ENCODE measurements at regions not wholly inside any gene's neighbourhood (a gene's known extent, or its start where the extent isn't known, plus 50 kb on each side); places are given as distances from the start of the nearest gene placed in this dataset.

GRCh38 chr4:175412746-175413145, 399.3 kb downstream of the GPM6A start:
- TF ChIP-seq, protein P1, sequence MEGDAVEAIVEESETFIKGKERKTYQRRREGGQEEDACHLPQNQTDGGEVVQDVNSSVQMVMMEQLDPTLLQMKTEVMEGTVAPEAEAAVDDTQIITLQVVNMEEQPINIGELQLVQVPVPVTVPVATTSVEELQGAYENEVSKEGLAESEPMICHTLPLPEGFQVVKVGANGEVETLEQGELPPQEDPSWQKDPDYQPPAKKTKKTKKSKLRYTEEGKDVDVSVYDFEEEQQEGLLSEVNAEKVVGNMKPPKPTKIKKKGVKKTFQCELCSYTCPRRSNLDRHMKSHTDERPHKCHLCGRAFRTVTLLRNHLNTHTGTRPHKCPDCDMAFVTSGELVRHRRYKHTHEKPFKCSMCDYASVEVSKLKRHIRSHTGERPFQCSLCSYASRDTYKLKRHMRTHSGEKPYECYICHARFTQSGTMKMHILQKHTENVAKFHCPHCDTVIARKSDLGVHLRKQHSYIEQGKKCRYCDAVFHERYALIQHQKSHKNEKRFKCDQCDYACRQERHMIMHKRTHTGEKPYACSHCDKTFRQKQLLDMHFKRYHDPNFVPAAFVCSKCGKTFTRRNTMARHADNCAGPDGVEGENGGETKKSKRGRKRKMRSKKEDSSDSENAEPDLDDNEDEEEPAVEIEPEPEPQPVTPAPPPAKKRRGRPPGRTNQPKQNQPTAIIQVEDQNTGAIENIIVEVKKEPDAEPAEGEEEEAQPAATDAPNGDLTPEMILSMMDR (IDR thresholded peaks at IDR 0.05) = no peak

GRCh38 chr4:175413561-175413960, 398.5 kb downstream of the GPM6A start:
- TF ChIP-seq, protein P1 (IDR thresholded peaks at IDR 0.05) = no peak

GRCh38 chr4:175414602-175415001, 397.5 kb downstream of the GPM6A start:
- TF ChIP-seq, protein P1 (IDR thresholded peaks at IDR 0.05) = no peak

DNA sequence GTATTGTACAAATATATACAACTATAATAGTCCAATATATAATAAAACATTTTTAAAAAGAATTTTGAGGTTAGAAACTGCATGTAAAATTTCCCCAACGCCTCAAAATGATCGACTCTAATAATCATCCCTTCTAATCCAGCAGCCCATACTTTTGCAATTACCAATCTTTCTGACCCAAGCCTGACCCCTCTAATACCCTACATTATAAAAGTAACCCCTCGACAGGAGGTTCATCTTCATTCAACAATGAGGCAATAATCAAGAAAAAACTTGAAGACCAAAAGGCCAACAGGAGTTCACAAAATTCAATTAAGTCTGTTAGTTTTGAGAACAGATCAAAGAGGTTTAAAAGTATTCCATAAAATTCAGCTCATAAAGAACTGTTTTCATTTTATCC, 393.5 kb downstream of the GPM6A start:
- TF ChIP-seq, protein P1 (IDR thresholded peaks at IDR 0.05) = no peak

GRCh38 chr4:175419236-175419718, 392.8 kb downstream of the GPM6A start:
- TF ChIP-seq, protein P1 (IDR thresholded peaks at IDR 0.05) = no peak

- TF ChIP-seq, protein P1 (IDR thresholded peaks at IDR 0.05) = no peak
Measured at GRCh38 chr4:175421506-175421905, 390.6 kb downstream of the GPM6A start.

GRCh38 chr4:175422331-175422730, 389.7 kb downstream of the GPM6A start:
- TF ChIP-seq, protein P1 (IDR thresholded peaks at IDR 0.05) = no peak

DNA sequence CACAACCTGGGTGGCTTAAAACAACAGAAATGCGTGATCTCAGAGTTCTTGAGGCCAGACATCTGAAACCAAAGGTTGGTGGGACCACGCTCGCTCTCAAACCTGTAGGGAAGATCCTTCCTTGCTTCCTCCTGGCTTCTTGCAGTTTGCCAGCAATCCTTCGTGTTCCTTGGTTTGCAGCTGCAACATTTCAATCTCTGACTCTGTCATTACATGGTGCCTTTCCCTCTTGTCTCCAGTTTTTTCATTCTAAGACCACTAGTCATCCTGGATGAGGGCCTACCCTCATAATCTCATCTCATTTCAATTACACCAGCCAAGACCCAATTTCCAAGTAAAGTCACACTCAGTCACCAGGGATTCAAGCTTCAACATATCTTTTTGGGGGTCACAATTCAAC, 388.0 kb downstream of the GPM6A start:
- TF ChIP-seq, protein P1 (IDR thresholded peaks at IDR 0.05) = no peak

Measured in LNCAP (cell line).